Embryonic facial prominence (tissue), 1 donor: ENCODE measurements at regions not wholly inside any gene's neighbourhood (a gene's known extent, or its start where the extent isn't known, plus 50 kb on each side); places are given as distances from the start of the nearest gene placed in this dataset.
A peak's percentile ranks its signal among the peaks of the same experiment; 100 is the strongest.

Source experiments
- DNase-seq: peaks from one replicate; pipeline ENCODE4 v3.0.0-alpha.2; 2016; ENCODE audit errors: extremely low spot score

DNA sequence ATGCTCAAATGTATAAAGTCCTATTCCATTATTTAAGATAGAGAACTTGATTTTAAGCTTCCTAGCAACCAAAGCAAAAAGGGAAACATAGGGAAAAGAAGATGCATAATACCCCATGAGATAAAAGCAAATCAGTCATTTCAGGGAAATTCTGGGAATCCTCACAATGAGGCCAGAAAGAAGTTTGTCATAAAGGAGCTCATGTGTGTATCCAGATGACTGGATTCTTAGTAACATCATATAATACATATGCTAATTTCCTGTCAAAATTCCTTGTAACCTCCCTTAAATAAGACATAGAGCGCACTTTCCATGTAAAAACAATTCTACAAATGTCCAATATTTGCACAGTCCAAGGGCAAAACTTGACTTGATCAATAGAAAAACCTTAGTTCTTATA lies 411.0 kb upstream of the WWC1 start:
- no peak for DNase-seq

DNA sequence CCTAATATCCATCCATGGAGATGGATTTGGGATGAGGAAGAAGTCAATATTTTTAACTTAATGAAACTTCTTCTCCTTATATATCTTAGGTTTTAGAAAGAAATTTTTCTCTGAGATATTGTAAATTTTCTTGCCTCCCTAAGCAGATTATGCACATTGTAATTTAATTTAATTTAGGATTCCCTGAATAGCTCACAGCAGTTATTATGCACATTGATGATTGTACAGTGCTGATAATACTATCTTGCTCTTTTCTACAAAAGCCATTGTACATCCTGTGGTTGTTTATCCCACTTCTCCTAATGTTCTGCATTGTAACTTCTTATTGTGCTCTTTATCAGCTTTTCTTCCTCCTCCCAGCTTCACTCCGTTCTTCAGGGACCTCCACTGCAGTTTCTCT lies 410.4 kb upstream of the WWC1 start:
- DNase-seq, result no peak

DNA sequence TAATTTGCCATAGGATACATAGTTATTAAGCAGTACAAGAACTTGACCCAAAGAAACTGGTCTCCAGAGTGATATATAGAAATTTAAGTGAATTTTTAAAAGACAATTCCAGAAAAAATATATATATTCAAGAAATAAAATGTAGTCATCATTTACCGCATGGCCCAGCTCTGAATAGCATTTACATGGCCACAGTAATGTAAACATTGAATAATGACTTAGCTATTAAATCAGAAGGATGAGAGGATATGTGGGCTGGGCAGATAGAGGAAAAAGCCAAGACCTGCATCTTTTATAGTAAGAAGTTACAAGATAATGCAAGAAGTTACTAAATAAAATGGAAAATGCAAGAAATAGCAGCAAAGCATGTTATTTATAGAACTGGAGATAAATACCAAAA lies 405.2 kb upstream of the WWC1 start:
- no peak for DNase-seq

GRCh38 chr5:167888393-167888792 lies 403.1 kb upstream of the WWC1 start:
- DNase-seq, result no peak

DNA sequence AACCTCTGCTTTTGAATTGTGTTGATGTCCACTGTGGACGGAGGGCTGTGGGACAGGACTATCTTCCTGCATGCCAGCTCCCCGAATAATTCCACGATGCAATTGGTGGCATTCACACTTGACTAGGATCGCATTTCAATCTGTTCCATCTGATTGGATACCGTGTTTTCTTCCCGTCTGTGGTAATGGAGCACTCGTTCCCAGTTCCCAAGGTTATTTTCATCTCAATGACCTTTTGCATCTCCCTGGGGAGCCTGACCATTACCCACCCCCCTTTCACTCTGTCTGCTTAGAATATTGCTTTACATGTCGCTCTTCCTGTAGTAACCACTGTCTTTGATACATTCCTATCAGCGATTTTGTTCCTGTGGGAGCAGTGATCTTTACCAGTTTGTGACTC lies 402.2 kb upstream of the WWC1 start:
- no peak for DNase-seq

DNA sequence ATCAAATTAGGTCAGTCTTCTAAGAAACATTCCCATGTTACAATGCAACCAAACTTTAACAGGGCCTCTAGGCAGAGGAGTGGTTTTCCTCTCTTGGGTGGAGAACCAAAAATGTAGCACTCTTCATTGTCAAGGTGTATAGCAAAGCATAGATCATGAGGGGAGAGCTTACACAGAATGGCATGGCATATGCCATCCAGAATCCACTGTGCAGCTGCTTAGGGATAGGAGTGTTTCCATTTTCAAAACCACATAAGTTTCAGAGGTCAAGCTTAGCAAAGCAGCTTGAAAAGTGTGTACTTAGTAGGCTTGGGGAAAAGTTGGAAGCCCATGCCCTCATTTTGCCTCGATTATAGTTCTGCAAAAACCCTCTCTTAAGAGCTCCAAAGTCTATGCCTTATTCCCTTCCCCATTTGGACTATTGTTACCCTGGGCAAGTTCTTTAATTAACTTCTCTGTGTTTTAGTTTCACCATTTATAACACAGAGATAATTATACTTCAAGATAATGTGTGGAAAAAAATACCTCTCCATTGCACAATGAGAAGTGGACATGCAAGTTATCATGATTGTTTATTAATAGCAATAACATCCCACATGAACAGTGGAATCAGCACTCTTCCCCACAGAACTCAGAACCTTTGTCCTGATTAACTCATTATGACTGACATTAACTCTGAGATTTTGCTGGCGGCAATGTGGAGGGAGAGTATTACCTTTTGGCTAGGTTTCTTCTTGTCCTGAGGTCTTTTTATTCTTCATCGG lies 398.9 kb upstream of the WWC1 start:
- no peak for DNase-seq

- no peak for DNase-seq
Measured at GRCh38 chr5:167893271-167893670, 398.2 kb upstream of the WWC1 start.

GRCh38 chr5:167894631-167895472 lies 396.6 kb upstream of the WWC1 start:
- DNase-seq, result no peak

GRCh38 chr5:167895899-167896659 lies 395.4 kb upstream of the WWC1 start:
- DNase-seq, result no peak

- no peak for DNase-seq
Measured at GRCh38 chr5:167896814-167897213, 394.6 kb upstream of the WWC1 start.

DNA sequence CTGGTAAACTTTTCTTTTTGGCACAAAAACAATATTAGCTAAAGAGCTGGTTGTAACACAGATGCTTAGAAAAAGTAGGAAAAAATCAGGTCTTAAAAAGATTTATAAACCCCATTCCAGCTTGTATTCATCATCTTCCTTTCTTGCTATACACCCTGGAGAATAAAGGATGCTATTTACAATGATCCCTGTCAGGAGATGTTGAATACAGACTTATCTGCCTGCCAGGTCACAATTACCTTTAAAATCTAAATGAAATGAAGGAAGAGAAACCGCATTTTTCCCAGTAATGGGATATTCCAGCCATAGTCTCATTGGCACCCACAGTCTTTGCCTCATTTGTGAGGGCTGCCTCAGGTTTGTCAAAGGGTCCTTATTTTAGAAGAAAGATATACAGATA lies 394.1 kb upstream of the WWC1 start:
- no peak for DNase-seq

GRCh38 chr5:167898361-167899042 lies 392.9 kb upstream of the WWC1 start:
- no peak for DNase-seq

DNA sequence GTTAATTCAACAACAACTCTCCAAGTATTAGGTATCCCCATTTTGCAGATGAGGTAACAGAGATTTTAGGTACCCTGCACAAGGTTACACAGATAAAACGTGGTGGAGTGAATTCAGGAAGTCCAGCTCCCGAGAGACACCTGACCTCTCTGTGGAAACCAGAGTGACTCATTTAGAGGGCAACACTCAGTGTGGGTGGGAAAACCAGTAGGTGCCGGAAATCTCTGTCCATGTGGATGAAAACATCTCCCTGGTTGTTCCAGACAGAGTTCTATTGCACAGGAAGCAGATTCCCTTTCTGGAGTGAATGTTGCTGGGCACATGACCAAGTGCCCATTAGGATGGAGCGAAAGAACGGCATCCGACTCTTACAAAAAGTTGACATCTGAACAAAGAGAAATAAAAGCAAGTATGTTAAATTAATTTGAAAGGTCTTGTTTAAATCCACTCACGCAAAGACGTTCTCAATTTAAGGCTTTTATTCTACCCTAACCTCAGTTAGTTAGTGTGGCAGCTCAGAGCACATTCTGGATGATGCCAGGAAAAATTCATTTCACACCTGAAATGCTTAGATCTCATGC lies 391.9 kb upstream of the WWC1 start:
- DNase-seq, result peak; percentile 12

DNA sequence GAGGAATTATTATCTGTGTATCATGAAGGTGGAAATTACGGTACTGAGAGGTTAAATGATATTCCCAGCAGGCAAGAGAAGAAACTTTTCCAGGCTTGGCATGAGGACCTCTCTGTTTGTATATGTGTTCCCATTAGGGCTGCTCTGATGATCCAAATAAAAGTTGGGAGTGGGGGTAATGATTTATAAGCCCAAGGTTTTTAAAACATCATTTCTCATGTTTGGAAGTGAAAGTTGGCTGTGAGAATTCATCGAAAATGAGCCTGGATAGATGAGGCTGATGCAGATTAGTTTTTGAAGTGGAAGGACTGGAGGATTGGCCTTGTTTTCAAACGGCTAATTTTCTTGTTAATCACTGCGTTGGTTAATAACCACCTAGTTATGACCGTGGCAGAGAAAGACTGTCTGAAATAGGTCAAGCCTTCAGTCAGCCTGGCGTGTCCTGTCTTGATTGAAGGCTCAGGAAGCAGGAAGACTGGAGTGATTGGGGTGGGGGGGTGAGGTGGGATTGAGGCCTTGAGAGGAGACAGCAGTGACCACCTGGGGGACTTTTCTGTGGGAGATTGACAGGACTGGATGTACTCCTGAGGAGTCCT lies 391.0 kb upstream of the WWC1 start:
- DNase-seq, result no peak

DNA sequence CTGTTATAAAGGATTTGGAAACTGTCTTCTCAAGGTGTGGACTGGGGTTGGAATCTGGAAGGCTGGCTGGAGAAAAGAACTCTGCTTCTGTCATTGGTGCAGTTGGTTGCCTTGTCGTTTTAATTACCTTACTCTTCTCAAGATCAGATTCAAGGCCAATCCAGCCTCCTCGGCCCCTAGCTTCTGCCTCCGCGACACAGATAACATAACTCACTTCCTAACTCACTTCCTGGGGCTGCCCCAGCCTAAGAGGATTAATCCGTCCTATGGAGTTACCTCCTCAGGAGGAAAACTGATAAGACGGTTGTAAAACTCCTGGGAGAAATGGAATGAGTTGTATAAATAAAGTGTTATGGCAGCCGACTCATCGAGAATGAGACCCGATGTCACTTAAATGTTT lies 389.1 kb upstream of the WWC1 start:
- no peak for DNase-seq

GRCh38 chr5:167903243-167903642 lies 388.2 kb upstream of the WWC1 start:
- DNase-seq, result no peak

- no peak for DNase-seq
Measured at GRCh38 chr5:167903659-167904058, 387.8 kb upstream of the WWC1 start.

- DNase-seq, result no peak
Measured at GRCh38 chr5:167905919-167906853, 385.3 kb upstream of the WWC1 start.

- DNase-seq, result no peak
Measured at GRCh38 chr5:167908606-167909005, 382.8 kb upstream of the WWC1 start.
